PC-9 (cell line): ENCODE measurements at regions not wholly inside any gene's neighbourhood (a gene's known extent, or its start where the extent isn't known, plus 50 kb on each side); places are given as distances from the start of the nearest gene placed in this dataset.

ENCODE experiments used
- CTCF ChIP-seq: fragments of 200-600 bp; sonication (generic); conservative IDR thresholded peaks from 2 replicates; pipeline ENCODE4 v1.6.1; 2017; ENCODE audit warnings: mixed run types, antibody characterized with exemption, mild to moderate bottlenecking, moderate library complexity
- EZH2 ChIP-seq: fragments of 200-600 bp; sonication (generic); IDR thresholded peaks from 2 replicates; pipeline ENCODE4 v1.8.0; 2017; ENCODE audit warnings: antibody characterized with exemption, low read depth

GRCh38 chr16:73403291-73403690 lies 355.4 kb upstream of the ZFHX3 start:
- no peak for TF ChIP-seq CTCF
- TF ChIP-seq EZH2 = no peak
